ENCODE measurements at regions not wholly inside any gene's neighbourhood (a gene's known extent, or its start where the extent isn't known, plus 50 kb on each side); places are given as distances from the start of the nearest gene placed in this dataset.

DNA sequence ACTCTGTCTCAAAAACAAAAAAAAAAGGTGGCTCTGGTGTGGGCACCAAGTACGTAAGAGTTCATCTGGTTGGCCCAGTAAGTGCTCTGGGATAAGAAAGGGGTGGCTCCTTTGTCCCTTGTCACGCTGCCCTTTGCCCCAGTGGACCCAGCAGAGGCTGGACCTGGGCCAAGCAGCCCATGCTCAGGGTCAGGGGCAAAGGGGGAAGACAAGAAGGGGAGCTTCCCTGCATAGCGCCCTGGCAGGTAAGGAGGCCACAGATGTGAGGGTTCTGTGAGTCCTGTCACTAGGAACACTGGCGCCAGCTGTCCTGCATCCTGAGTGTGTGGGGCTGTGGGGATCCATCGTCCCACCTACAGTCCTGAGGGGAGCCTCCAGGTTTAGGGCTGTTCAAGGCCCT lies 65.3 kb downstream of the GADD45G start (continued):
- TF ChIP-seq TBP (IDR thresholded peaks at IDR 0.05; ENCODE audit: low read depth, low read length) (no peak), TCF12 (IDR thresholded peaks at IDR 0.05; ENCODE audit: low read depth, low read length) (no peak)

Measured in H1 (cell line).